IMR-90 (cell line): ENCODE measurements at regions not wholly inside any gene's neighbourhood (a gene's known extent, or its start where the extent isn't known, plus 50 kb on each side); places are given as distances from the start of the nearest gene placed in this dataset.

Experiments
- ATAC-seq: fragments of 200-7000 bp; cut with Tn5 transposase; 2 replicates; pipeline ENCODE4 v1.9.1; 2020; ENCODE audit warnings: low read depth, mild to moderate bottlenecking, moderate library complexity
- BruUV-seq: library from RNA; stranded (reverse); fragments of 400-500 nt; replicated peaks from 2 replicates; lab custom pipeline; 2021; lab: Mats Ljungman, UMichigan
- CTCF ChIA-PET: fragments of 300-600 bp; formaldehyde crosslinking; extraction: SDS; loops from one replicate; lab custom pipeline; 2021; ENCODE audit warnings: antibody characterized with exemption; lab: Yijun Ruan, JAX
- POLR2A ChIA-PET: fragments of 300-600 bp; sonication (Branson Sonifier 250); formaldehyde crosslinking; loops from one replicate; lab custom pipeline; 2022; ENCODE audit warnings: antibody characterized with exemption; ENCODE audit not compliant: unreplicated experiment; lab: Charles Lee
- DNase-seq: peaks from one replicate; pipeline ENCODE4 v3.0.0; 2013
- H2AFZ ChIP-seq: replicated peaks from 2 replicates; pipeline ENCODE3; 2013; ENCODE audit warnings: low read length, mild to moderate bottlenecking; ENCODE audit not compliant: poor library complexity
- H2AK5ac ChIP-seq: 2 replicates; pipeline ENCODE4 v1.6.1; 2013; ENCODE audit warnings: low read depth, low read length, inconsistent platforms
- H2AK9ac ChIP-seq: replicated peaks from 2 replicates; pipeline ENCODE3; 2013; ENCODE audit warnings: mild to moderate bottlenecking, low read depth, low read length, moderate library complexity; ENCODE audit not compliant: poor library complexity
- H2BK120ac ChIP-seq: 2 replicates; pipeline ENCODE4 v1.6.1; 2013; ENCODE audit warnings: low read depth, low read length, inconsistent platforms
- H2BK15ac ChIP-seq: 3 replicates; pipeline ENCODE4 v1.6.1; 2013; ENCODE audit warnings: low read depth, low read length, inconsistent platforms
- H2BK20ac ChIP-seq: 2 replicates; pipeline ENCODE4 v1.6.1; 2013; ENCODE audit warnings: low read depth, mild to moderate bottlenecking, inconsistent platforms, low read length, moderate library complexity
- H2BK5ac ChIP-seq: 2 replicates; pipeline ENCODE4 v1.6.1; 2013; ENCODE audit warnings: mild to moderate bottlenecking, low read depth, low read length, inconsistent platforms; ENCODE audit not compliant: poor library complexity, severe bottlenecking
- H3K14ac ChIP-seq: replicated peaks from 2 replicates; pipeline ENCODE4 v1.6.1; 2013; ENCODE audit warnings: low read depth, low read length, inconsistent platforms
- H3K18ac ChIP-seq: 2 replicates; pipeline ENCODE4 v1.6.1; 2013; ENCODE audit warnings: low read depth, low read length, control low read depth
- H3K23ac ChIP-seq: 2 replicates; pipeline ENCODE4 v1.6.1; 2013; ENCODE audit warnings: low read depth, low read length, inconsistent platforms
- H3K27ac ChIP-seq: 2 replicates; pipeline ENCODE4 v1.5.1; 2013; ENCODE audit warnings: mild to moderate bottlenecking, control low read depth, low read length; ENCODE audit not compliant: insufficient read depth
- H3K27me3 ChIP-seq: 2 replicates; pipeline ENCODE4 v1.6.1; 2013; ENCODE audit warnings: low read length; ENCODE audit not compliant: control insufficient read depth, insufficient read depth
- H3K36me3 ChIP-seq: 2 replicates; pipeline ENCODE4 v1.6.1; 2013; ENCODE audit warnings: low read length, mixed read lengths; ENCODE audit not compliant: control insufficient read depth, insufficient read depth
- H3K4ac ChIP-seq: 2 replicates; pipeline ENCODE4 v1.6.1; 2013; ENCODE audit warnings: low read depth, low read length, inconsistent platforms
- H3K4me1 ChIP-seq: 2 replicates; pipeline ENCODE4 v1.6.1; 2013; ENCODE audit warnings: low read length, mixed read lengths; ENCODE audit not compliant: control insufficient read depth, insufficient read depth
- H3K4me2 ChIP-seq: 2 replicates; pipeline ENCODE4 v1.6.1; 2013; ENCODE audit warnings: low read depth, mild to moderate bottlenecking, control low read depth, low read length, moderate library complexity
- H3K4me3 ChIP-seq: 2 replicates; pipeline ENCODE4 v1.5.1; 2013; ENCODE audit warnings: low read depth, mild to moderate bottlenecking, control low read depth, low read length, moderate library complexity; ENCODE audit not compliant: insufficient read depth
- H3K56ac ChIP-seq: 2 replicates; pipeline ENCODE4 v1.6.1; 2013; ENCODE audit warnings: low read length, inconsistent platforms; ENCODE audit not compliant: insufficient read depth; ENCODE audit errors: extremely low read depth
- H3K79me1 ChIP-seq, 2 experiments: 2 replicates each; pipeline ENCODE4 v1.6.1; 2013; ENCODE audit warnings: low read length in 2 of 2, inconsistent platforms in 1 of 2, low read depth in 1 of 2
- H3K9ac ChIP-seq: 2 replicates; pipeline ENCODE4 v1.6.1; 2013; ENCODE audit warnings: low read depth, low read length, control low read depth
- H3K9me1 ChIP-seq: 2 replicates; pipeline ENCODE4 v1.6.1; 2013; ENCODE audit warnings: low read length, inconsistent platforms; ENCODE audit not compliant: insufficient read depth
- H3K9me3 ChIP-seq: 2 replicates; pipeline ENCODE4 v1.6.1; 2013; ENCODE audit warnings: low read length; ENCODE audit not compliant: control insufficient read depth, insufficient read depth
- H4K20me1 ChIP-seq: 2 replicates; pipeline ENCODE4 v1.6.1; 2013; ENCODE audit warnings: low read length, inconsistent platforms; ENCODE audit not compliant: insufficient read depth
- H4K5ac ChIP-seq: 2 replicates; pipeline ENCODE4 v1.6.1; 2013; ENCODE audit warnings: mild to moderate bottlenecking, low read depth, low read length, control low read depth
- H4K8ac ChIP-seq, 2 experiments: 2 replicates each; pipeline ENCODE4 v1.6.1; 2013; ENCODE audit warnings: low read depth in 2 of 2, low read length in 2 of 2, control low read depth in 1 of 2, inconsistent platforms in 1 of 2
- H4K91ac ChIP-seq: 2 replicates; pipeline ENCODE4 v1.6.1; 2013; ENCODE audit warnings: low read depth, low read length, inconsistent platforms; ENCODE audit not compliant: insufficient read depth
- BHLHE40 ChIP-seq: fragments of 150-350 bp; IDR thresholded peaks from 2 replicates; pipeline ENCODE4 v1.6.1; 2016; ENCODE audit warnings: mild to moderate bottlenecking, low read depth, low read length
- CEBPB ChIP-seq: IDR thresholded peaks from 2 replicates; pipeline ENCODE4 v1.6.1; 2012; ENCODE audit warnings: low read depth, low read length, improper control_type of control experiment
- CHD1 ChIP-seq: IDR thresholded peaks from 2 replicates; pipeline ENCODE4 v1.6.1; 2012; ENCODE audit warnings: low read depth, low read length, improper control_type of control experiment
- CTCF ChIP-seq: conservative IDR thresholded peaks from 2 replicates; pipeline ENCODE4 v1.5.1; 2012; ENCODE audit warnings: mild to moderate bottlenecking, low read depth, low read length, improper control_type of control experiment
- ELK1 ChIP-seq: fragments of 150-350 bp; IDR thresholded peaks from 2 replicates; pipeline ENCODE4 v1.6.1; 2016; ENCODE audit warnings: low read depth, mild to moderate bottlenecking, low read length, moderate library complexity, borderline replicate concordance
- FOS ChIP-seq: fragments of 150-350 bp; IDR thresholded peaks from 2 replicates; pipeline ENCODE4 v1.6.1; 2016; ENCODE audit warnings: low read depth, low read length
- MAFK ChIP-seq: IDR thresholded peaks from 2 replicates; pipeline ENCODE4 v1.6.1; 2012; ENCODE audit warnings: low read depth, low read length, improper control_type of control experiment
- MAZ ChIP-seq: IDR thresholded peaks from 2 replicates; pipeline ENCODE4 v1.6.1; 2012; ENCODE audit warnings: low read depth, mild to moderate bottlenecking, low read length, improper control_type of control experiment, moderate library complexity, borderline replicate concordance
- MXI1 ChIP-seq: IDR thresholded peaks from 2 replicates; pipeline ENCODE4 v1.6.1; 2012; ENCODE audit warnings: low read depth, mild to moderate bottlenecking, low read length, moderate library complexity, borderline replicate concordance
- POLR2A ChIP-seq: IDR thresholded peaks from 2 replicates; pipeline ENCODE4 v1.6.1; 2012; ENCODE audit warnings: mild to moderate bottlenecking, low read depth, low read length
- RAD21 ChIP-seq: IDR thresholded peaks from 2 replicates; pipeline ENCODE4 v1.6.1; 2012; ENCODE audit warnings: low read length, improper control_type of control experiment
- RCOR1 ChIP-seq: IDR thresholded peaks from 2 replicates; pipeline ENCODE4 v1.6.1; 2012; ENCODE audit warnings: mild to moderate bottlenecking, low read length, improper control_type of control experiment; ENCODE audit not compliant: insufficient replicate concordance
- RFX5 ChIP-seq: IDR thresholded peaks from 2 replicates; pipeline ENCODE4 v1.8.0; 2012; ENCODE audit warnings: low read depth, mild to moderate bottlenecking, low read length, moderate library complexity
- SMC3 ChIP-seq: fragments of 150-350 bp; IDR thresholded peaks from 2 replicates; pipeline ENCODE4 v1.6.1; 2016; ENCODE audit warnings: low read depth, mild to moderate bottlenecking, antibody characterized with exemption, low read length, moderate library complexity
- USF2 ChIP-seq: fragments of 150-350 bp; IDR thresholded peaks from 2 replicates; pipeline ENCODE4 v1.6.1; 2017; ENCODE audit warnings: mild to moderate bottlenecking, antibody characterized with exemption, low read length, low read depth
- WGBS, 2 experiments: methylation state at CpG; one replicate each; pipeline versions ENCODE4 v1.1.5 to v1.1.7; 2013; ENCODE audit warnings: missing lambda C conversion rate in 2 of 2; ENCODE audit not compliant: insufficient read length in 1 of 2; ENCODE audit errors: extremely low coverage in 2 of 2; 5-methylcytosine and 5-hydroxymethylcytosine counted together
- dilution Hi-C: fragments of 300-500 bp; cut with HindIII; formaldehyde crosslinking; loops from one replicate; pipeline ENCODE4 v1.14.3; 2018; ENCODE audit warnings: low sequenced_read_pairs; ENCODE audit not compliant: unreplicated experiment
- in situ Hi-C: fragments of 300-500 bp; cut with MboI; formaldehyde crosslinking; loops from 3 replicates; pipeline ENCODE4 v1.14.3; 2019; ENCODE audit warnings: low sequenced_read_pairs, inconsistent platforms, mixed read lengths
- intact Hi-C: fragments of 100-400 bp; cut with micrococcal nuclease; formaldehyde crosslinking; loops from 2 replicates; pipeline ENCODE4 v1.10.0; 2022

- Histone ChIP-seq H3K27me3 (no peaks in the 10 kb centered on the region), H3K9ac (no peak overlapping the region), H3K4me3 (no peak overlapping the region), H3K9me1 (no peaks in the 10 kb centered on the region), H3K23ac (no peak overlapping the region), H3K79me1 (no peaks in the 10 kb centered on the region), H3K4ac (no peak overlapping the region), H2BK15ac (no peak overlapping the region), H2BK5ac (no peak overlapping the region), H4K20me1 (no peaks in the 10 kb centered on the region), H3K36me3 (no peaks in the 10 kb centered on the region), H3K4me2 (no peak overlapping the region), H2BK20ac (no peak overlapping the region), H2BK120ac (no peak overlapping the region), H2AK5ac (no peak overlapping the region), H4K5ac (no peak overlapping the region), H3K14ac (no peak overlapping the region), H3K56ac (no peak overlapping the region), H4K8ac (no peak overlapping the region), H3K27ac (no peak overlapping the region), H3K9me3 (no peaks in the 10 kb centered on the region), H3K4me1 (0 out of 2 replicates have a peak, but pooled peaks cover 2% of the 10 kb centered on the region), H2AFZ (no peak overlapping the region), H4K91ac (no peak overlapping the region), H2AK9ac (no peak overlapping the region), H3K18ac (no peak overlapping the region)
- BruUV-seq = no TSS peak
- ChIA-PET CTCF (no interaction called here), POLR2A (no interaction called here)
- WGBS, 2 experiments = 60% methylated on average over 1 of the region's 4 CpGs; no CpG with 5 or more reads in 1 of the 2 experiments
- intact Hi-C loops = no loop called here
- dilution Hi-C loops = no loop called here
- TF ChIP-seq ELK1 (no peak), MXI1 (no peak), RAD21 (no peak), CTCF (no peak), MAFK (no peak), CHD1 (no peak), RFX5 (no peak), BHLHE40 (no peak), FOS (no peak), MAZ (no peak), RCOR1 (no peak), USF2 (no peak), CEBPB (no peak), SMC3 (no peak), POLR2A (no peak)
- no peak for DNase-seq
- no peak for ATAC-seq
- in situ Hi-C loops = no loop called here
Observed at GRCh38 chr7:27459021-27459730, 203.5 kb downstream of the HIBADH start.
